Stomach (tissue), 8 donors: ENCODE measurements at regions not wholly inside any gene's neighbourhood (a gene's known extent, or its start where the extent isn't known, plus 50 kb on each side); places are given as distances from the start of the nearest gene placed in this dataset.

Source experiments
- DNase-seq, 2 donors: peaks; one replicate each; pipeline versions ENCODE4 v3.0.0 to v3.0.0-alpha.2; 2013 to 2019
- H3K27ac ChIP-seq, 5 donors: fragments of 200-600 bp in 4 of 5; sonication (generic) in 4 of 5; one replicate each; pipeline ENCODE4 v1.5.1; 2013 to 2019; ENCODE audit warnings: mild to moderate bottlenecking in 1 of 5, moderate library complexity in 1 of 5
- H3K27me3 ChIP-seq, 3 donors: fragments of 200-600 bp; sonication (generic); one replicate each; pipeline ENCODE4 v1.5.1; 2017 to 2019; ENCODE audit warnings: mixed run types in 1 of 3
- H3K36me3 ChIP-seq, 4 donors: fragments of 200-600 bp; sonication (generic); 1 replicate in 3 of 4; 2 replicates in 1 of 4; pipeline ENCODE4 v1.5.1; 2016 to 2019
- H3K4me1 ChIP-seq, 4 donors: fragments of 200-600 bp; sonication (generic); one replicate each; pipeline ENCODE4 v1.5.1; 2016 to 2019
- H3K4me3 ChIP-seq, 4 donors: fragments of 200-600 bp; sonication (generic) in 3 of 4; one replicate each; pipeline ENCODE4 v1.5.1; 2016 to 2019; ENCODE audit warnings: mild to moderate bottlenecking in 1 of 4
- H3K9me3 ChIP-seq, 4 donors: fragments of 200-600 bp; sonication (generic); one replicate each; pipeline ENCODE4 v1.5.1; 2016 to 2019
- EP300 ChIP-seq: sonication (generic); formaldehyde crosslinking; IDR thresholded peaks from one replicate; pipeline ENCODE4 v1.6.1; 2017; ENCODE audit warnings: antibody characterized with exemption
- POLR2A ChIP-seq, 4 donors: fragments of 450-650 bp; IDR thresholded peaks; one replicate each; pipeline ENCODE4 v1.6.1; 2016; ENCODE audit warnings: antibody characterized with exemption in 4 of 4, control low read depth in 2 of 4, mild to moderate bottlenecking in 1 of 4, moderate library complexity in 1 of 4
- POLR2AphosphoS5 ChIP-seq, 3 donors: sonication (generic); formaldehyde crosslinking; IDR thresholded peaks; one replicate each; pipeline ENCODE4 v1.6.1; 2016; ENCODE audit warnings: antibody characterized with exemption in 3 of 3
- WGBS, 5 donors: extraction: QIAGEN DNeasy Blood & Tissue Kit in 3 of 5; methylation state at CpG; one replicate each; pipeline versions ENCODE4 v1.1.5 to v1.1.7; 2013 to 2018; 5-methylcytosine and 5-hydroxymethylcytosine counted together
- intact Hi-C: fragments of 100-400 bp; cut with DNase I; formaldehyde crosslinking; loops from one replicate; pipeline ENCODE4 v1.15.1; 2023; ENCODE audit warnings: low total_unique reads
- TF ChIP-seq, protein P1 (sequence below), 7 experiments: fragments of 450-650 bp in 4 of 7; fragments of 200-600 bp in 3 of 7; sonication (generic) in 3 of 7; IDR thresholded peaks; one replicate each; pipeline ENCODE4 v1.5.1; 2016 to 2019; ENCODE audit warnings: antibody characterized with exemption in 7 of 7, control low read depth in 2 of 7, mild to moderate bottlenecking in 1 of 7
- donor health status: healthy with polysubstance abuse.
- donor health status: Bipolar disorder and iron deficiency.
- donor health status: healthy.

DNA sequence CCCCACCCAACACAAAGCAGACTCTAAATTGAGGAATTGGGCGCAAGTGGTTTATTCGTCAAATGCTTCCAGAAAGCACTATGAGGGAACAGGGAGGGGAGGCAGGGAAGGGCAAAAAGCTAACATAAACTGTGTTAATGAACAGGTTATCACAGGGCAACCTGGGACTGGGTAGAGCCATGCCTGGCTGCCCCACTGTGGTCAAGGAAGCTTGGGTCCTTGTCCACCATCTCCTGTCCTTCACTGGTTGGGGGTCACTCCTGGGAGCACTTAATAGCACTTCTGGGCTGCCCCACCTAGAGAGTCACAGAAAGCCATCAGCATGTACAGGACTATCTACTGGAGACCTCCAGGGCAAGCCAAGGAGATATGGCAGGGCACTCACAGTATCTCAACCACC lies 102.3 kb downstream of the LINC00237 start:
- Histone ChIP-seq H3K36me3 (no peaks in the 10 kb centered on the region), H3K27me3 (peaks cover 0 to 7% (median 0%) of the 10 kb centered on the region in 3 donors), H3K4me3 (no peak overlapping the region), H3K4me1 (no peaks in the 10 kb centered on the region), H3K27ac (no peak overlapping the region), H3K9me3 (no peaks in the 10 kb centered on the region)
- TF ChIP-seq EP300 (no peak), POLR2A (IDR thresholded peaks at IDR 0.05) (no peak), POLR2AphosphoS5 (IDR thresholded peaks at IDR 0.05) (no peak)
- TF ChIP-seq, protein P1, sequence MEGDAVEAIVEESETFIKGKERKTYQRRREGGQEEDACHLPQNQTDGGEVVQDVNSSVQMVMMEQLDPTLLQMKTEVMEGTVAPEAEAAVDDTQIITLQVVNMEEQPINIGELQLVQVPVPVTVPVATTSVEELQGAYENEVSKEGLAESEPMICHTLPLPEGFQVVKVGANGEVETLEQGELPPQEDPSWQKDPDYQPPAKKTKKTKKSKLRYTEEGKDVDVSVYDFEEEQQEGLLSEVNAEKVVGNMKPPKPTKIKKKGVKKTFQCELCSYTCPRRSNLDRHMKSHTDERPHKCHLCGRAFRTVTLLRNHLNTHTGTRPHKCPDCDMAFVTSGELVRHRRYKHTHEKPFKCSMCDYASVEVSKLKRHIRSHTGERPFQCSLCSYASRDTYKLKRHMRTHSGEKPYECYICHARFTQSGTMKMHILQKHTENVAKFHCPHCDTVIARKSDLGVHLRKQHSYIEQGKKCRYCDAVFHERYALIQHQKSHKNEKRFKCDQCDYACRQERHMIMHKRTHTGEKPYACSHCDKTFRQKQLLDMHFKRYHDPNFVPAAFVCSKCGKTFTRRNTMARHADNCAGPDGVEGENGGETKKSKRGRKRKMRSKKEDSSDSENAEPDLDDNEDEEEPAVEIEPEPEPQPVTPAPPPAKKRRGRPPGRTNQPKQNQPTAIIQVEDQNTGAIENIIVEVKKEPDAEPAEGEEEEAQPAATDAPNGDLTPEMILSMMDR (IDR thresholded peaks at IDR 0.05), result no peak
- 85 to 98% (median 95%) methylated on average over 2 of the region's 2 CpGs for WGBS, 5 donors
- intact Hi-C loops, result no loop called here
- DNase-seq, result no peak

DNA sequence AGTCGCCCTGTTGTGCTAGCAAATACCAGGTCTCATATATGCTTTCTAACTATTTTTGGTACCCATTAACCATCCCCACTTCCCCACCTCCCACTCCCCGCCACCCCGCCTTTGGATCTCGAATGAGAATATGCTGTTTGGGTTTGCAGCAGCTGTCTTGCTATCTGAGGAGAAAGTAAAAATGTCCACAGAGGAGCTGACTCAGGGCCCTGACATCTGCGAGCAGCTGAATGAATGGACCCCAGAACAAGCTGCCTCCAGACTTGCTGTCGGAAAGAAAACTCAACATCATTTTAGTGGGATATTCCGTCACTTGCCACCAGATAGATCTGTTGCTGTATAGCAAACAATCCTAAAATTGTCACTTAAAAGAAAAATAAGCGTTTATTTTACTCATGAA lies 103.7 kb downstream of the LINC00237 start:
- Histone ChIP-seq H3K27me3 (peaks cover 0 to 7% (median 0%) of the 10 kb centered on the region in 3 donors), H3K27ac (no peak overlapping the region), H3K9me3 (no peaks in the 10 kb centered on the region), H3K4me1 (no peaks in the 10 kb centered on the region), H3K36me3 (no peaks in the 10 kb centered on the region), H3K4me3 (no peak overlapping the region)
- intact Hi-C loops, result no loop called here
- TF ChIP-seq, protein P1 (IDR thresholded peaks at IDR 0.05), result no peak
- TF ChIP-seq POLR2A (IDR thresholded peaks at IDR 0.05), result no peak
- no peak for TF ChIP-seq EP300
- 82 to 88% (median 86%) methylated on average over 8 of the region's 8 CpGs for WGBS, 5 donors
- no peak for DNase-seq

DNA sequence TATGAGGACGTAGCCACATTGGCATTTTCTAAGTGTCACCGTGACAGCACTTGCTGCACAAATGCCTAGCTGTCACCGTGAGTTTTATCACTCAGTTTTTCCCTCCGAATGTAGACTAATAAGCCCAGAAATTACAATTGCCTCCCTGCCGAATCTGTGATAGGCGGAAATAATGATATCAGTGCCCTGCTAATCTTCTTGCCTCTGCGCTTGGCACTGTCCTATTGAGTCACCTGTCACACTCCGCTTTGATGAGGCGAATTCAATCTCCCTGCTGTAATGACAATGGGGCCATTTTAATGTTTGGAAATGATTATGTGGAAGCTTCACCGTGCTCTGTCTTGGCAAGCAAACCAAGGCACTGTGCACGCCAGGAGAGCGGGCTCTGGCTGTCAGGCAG lies 112.8 kb downstream of the LINC00237 start:
- Histone ChIP-seq H3K36me3 (no peaks in the 10 kb centered on the region), H3K4me3 (no peak overlapping the region), H3K4me1 (no peaks in the 10 kb centered on the region), H3K9me3 (no peaks in the 10 kb centered on the region), H3K27me3 (peaks cover 0 to 18% (median 0%) of the 10 kb centered on the region in 3 donors), H3K27ac (no peak overlapping the region)
- TF ChIP-seq POLR2AphosphoS5 (IDR thresholded peaks at IDR 0.05), result no peak
- TF ChIP-seq, protein P1 (IDR thresholded peaks at IDR 0.05), result no peak
- TF ChIP-seq EP300, result no peak
- TF ChIP-seq POLR2A (IDR thresholded peaks at IDR 0.05), result no peak
- intact Hi-C loops, result no loop called here
- WGBS, 5 donors, result 64 to 73% (median 68%) methylated on average over 12 of the region's 12 CpGs
- no peak for DNase-seq

DNA sequence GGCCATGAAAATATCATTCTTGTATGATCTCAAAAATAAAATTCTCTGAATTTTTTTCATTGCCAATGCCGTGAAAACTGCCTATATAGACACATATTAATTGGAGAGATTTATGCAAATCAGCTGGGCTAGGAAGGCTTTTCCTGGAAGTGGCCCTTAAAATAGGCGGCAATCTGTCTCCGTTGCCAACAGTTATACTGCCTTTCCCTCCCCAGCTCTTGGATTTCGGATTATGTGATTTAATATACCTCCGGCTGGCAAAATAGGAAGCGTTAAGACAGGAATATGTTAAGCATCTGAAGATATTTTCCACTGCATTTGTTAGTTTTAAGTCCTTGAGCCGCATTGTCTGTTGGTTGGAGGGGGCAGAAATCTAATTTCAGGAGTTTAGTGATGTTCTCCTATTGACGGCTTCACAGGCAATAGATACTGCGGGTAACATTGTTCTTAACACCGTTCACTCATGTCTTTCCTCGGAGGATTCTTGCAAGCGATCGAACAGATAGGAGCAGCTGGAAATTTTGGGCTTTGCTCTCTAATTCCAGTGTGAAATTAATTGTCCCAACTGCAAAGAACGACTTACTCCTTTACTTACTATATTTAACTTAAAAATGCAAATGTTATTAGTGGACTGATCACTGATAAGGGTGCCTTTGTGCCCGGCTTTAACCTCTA lies 113.3 kb downstream of the LINC00237 start:
- intact Hi-C loops, result no loop called here

More for the DNA sequence above, 113.3 kb downstream of the LINC00237 start:
- H3K9me3 ChIP-seq, result no peaks in the 10 kb centered on the region
- H3K4me1 ChIP-seq, result no peaks in the 10 kb centered on the region
- DNase-seq, result no peak
- no peaks in the 10 kb centered on the region for H3K36me3 ChIP-seq
- H3K4me3 ChIP-seq, result no peak overlapping the region
- H3K27ac ChIP-seq, result no peak overlapping the region
- 82 to 88% (median 84%) methylated on average over 15 of the region's 15 CpGs for WGBS, 5 donors
- TF ChIP-seq POLR2A (IDR thresholded peaks at IDR 0.05), result no peak
- TF ChIP-seq EP300, result no peak
- no peak for TF ChIP-seq POLR2AphosphoS5 (IDR thresholded peaks at IDR 0.05)
- TF ChIP-seq, protein P1 (IDR thresholded peaks at IDR 0.05), result no peak
- peaks cover 0 to 18% (median 0%) of the 10 kb centered on the region in 3 donors for H3K27me3 ChIP-seq
